ENCODE measurements at regions not wholly inside any gene's neighbourhood (a gene's known extent, or its start where the extent isn't known, plus 50 kb on each side); places are given as distances from the start of the nearest gene placed in this dataset.

DNA sequence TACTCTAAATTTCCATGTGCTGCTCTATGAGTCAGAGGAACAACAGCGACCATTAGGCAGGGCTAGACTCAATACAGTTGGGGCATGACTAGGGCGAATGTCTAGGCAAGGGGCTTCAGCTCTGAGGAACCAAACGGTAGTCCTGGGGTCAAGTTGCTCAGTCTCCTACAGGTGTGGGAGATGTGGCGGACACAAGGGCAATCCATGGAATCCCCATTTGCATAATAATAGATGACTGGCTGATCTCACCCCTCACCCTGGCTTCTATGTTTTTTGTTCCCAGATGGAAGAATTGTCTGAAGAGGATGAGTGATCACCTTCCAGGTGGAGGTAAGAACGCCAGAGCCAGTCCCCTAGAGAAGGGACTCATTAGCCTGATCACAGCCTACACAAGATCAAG is 1048.2 kb upstream of the MIR17HG start:
- TF ChIP-seq, protein P1, sequence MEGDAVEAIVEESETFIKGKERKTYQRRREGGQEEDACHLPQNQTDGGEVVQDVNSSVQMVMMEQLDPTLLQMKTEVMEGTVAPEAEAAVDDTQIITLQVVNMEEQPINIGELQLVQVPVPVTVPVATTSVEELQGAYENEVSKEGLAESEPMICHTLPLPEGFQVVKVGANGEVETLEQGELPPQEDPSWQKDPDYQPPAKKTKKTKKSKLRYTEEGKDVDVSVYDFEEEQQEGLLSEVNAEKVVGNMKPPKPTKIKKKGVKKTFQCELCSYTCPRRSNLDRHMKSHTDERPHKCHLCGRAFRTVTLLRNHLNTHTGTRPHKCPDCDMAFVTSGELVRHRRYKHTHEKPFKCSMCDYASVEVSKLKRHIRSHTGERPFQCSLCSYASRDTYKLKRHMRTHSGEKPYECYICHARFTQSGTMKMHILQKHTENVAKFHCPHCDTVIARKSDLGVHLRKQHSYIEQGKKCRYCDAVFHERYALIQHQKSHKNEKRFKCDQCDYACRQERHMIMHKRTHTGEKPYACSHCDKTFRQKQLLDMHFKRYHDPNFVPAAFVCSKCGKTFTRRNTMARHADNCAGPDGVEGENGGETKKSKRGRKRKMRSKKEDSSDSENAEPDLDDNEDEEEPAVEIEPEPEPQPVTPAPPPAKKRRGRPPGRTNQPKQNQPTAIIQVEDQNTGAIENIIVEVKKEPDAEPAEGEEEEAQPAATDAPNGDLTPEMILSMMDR (IDR thresholded peaks at IDR 0.05; ENCODE audit: extremely low read depth, missing control alignments) = no peak
- DNase-seq (ENCODE audit: low spot score) = no peak

DNA sequence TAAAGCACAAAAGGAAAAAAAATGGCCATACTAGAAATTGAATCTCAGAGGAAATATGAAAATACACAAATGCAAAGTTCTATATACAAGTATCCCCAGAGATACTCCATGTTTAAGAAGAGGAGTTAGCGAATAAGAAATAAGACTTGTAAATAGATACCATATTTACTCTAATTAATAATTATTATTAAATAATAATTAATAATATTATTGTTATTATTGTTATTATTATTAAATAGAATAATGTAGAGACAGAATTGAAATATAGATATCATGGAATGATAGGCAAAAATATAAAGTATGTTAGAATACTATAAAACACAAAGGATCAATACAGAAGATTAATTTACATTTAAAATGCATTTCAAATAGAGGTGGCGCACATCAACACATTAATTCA is 1047.5 kb upstream of the MIR17HG start:
- TF ChIP-seq, protein P1 (IDR thresholded peaks at IDR 0.05; ENCODE audit: extremely low read depth, missing control alignments) = no peak
- DNase-seq (ENCODE audit: low spot score) = no peak

DNA sequence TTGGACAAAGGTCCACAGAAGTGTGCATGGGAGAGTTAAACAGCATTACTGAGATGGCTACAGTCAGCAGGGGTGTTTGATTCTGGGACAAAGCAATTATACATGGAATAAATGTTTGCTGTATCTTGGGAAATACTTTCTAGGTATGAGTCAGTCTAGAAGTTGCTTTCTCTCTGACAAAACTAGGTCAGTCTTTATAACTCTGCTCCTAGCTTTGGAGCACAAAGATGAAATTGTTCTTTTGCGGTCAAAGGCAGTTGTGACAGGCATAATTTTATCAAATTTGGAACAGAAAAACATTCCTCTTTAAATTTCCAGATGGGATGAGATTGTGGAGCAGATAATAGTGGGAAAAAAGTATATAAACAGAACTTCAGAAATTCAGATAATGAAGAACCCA is 1045.4 kb upstream of the MIR17HG start:
- TF ChIP-seq, protein P1 (IDR thresholded peaks at IDR 0.05; ENCODE audit: extremely low read depth, missing control alignments) = no peak
- DNase-seq (ENCODE audit: low spot score) = no peak

DNA sequence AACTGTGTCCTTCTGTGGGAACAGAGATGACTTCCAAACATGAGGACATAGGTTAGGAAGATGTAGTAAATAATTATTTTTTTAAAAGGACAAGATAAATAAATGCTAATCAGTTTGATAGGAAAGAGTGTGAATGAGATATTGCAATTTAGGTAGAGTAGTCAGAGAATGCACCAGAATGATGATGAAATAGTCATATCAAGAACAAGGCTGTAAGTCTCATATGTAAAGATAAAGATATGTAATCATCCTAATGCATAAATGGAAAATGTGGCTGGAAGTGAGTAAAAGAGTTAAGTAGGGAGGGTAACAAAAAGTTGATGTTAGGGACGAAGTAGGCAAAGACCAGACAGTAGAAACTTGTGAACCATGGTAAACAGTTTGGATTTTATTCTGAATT is 1041.7 kb upstream of the MIR17HG start:
- TF ChIP-seq, protein P1 (IDR thresholded peaks at IDR 0.05; ENCODE audit: extremely low read depth, missing control alignments) = no peak
- DNase-seq (ENCODE audit: low spot score) = no peak

DNA sequence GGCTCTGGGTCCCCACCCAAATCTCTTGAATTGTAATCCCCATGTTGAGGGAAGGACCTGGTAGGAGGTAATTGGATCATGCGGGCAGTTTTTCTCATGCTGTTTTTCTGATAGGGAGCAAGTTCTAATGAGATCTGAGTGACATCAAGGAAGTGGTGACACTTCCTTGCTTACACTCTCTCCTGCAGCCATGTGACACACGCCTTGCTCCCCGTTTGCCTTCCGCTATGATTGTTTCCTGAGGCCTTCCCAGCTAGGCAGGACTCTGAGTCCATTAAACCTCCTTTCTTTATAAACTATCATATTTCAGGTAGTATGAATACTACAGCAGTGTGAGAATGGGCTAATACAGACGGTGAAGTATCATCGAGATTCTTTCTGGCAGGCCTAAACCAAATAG is 1040.4 kb upstream of the MIR17HG start:
- TF ChIP-seq, protein P1 (IDR thresholded peaks at IDR 0.05; ENCODE audit: extremely low read depth, missing control alignments) = no peak
- DNase-seq (ENCODE audit: low spot score) = no peak

DNA sequence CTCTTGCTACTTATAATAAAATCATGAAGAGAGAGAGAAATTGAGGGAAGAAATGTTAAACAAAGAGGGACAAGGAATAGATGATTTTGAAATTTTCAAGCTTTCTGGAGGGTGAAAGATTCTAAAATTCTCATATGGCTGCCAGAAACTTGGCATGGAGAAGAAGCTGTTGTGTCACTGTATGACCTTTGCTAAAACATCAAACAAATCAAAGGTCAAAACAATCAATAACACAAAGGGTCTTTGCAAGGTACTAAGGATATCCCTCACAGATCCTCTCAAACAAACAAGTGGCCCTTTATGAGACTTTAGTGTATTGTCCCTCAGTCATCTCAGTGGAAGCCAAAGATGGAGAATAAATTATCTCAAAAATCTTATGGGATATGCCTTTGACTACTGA is 1039.2 kb upstream of the MIR17HG start:
- no peak for DNase-seq (ENCODE audit: low spot score)
- TF ChIP-seq, protein P1 (IDR thresholded peaks at IDR 0.05; ENCODE audit: extremely low read depth, missing control alignments) = no peak

DNA sequence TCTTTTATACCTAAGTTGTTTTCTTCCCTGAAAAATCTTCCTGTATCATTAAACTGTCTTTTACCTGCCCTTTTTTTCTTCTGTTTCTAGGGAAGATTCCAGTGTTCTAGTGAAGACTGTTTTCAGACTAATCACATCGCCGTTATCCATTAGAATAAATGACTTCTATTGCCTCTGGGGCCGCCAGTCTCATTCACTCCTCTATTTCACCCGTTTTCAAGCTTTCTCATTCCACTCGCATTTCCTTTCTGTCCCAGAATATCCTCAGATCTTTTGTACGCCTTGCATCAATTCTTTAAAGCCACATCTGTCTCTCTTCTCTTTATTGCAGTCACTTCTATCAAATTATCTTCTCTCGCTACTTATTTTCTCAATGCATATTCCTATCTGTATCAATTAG is 1035.6 kb upstream of the MIR17HG start:
- no peak for DNase-seq (ENCODE audit: low spot score)
- TF ChIP-seq, protein P1 (IDR thresholded peaks at IDR 0.05; ENCODE audit: extremely low read depth, missing control alignments) = no peak
